GM18861 (cell line): ENCODE measurements at regions not wholly inside any gene's neighbourhood (a gene's known extent, or its start where the extent isn't known, plus 50 kb on each side); places are given as distances from the start of the nearest gene placed in this dataset.

Source experiments
- ATAC-seq: cut with Tn5 transposase; IDR thresholded peaks from one replicate; pipeline ENCODE4 v1.9.1; 2021; ENCODE audit not compliant: unreplicated experiment

DNA sequence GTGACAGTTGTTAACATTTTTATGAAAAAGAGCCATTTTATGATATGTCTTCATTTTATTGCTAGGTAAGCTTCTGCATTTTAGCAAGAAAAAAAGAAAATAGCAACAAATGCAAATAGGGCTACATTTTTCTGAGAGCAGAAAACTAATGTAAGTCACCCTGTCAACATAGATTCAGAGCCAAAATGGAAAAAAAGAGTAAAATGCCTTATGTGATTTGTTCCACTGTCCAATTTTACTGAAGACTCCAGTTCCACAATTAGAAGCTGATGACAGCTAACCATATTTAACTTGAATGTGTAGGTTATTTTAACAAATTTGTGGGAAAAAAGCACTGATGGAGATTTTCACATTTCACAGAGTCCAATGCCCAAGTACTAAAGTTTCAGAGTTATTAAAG, 772.3 kb downstream of the FAT4 start:
- ATAC-seq: no peak

DNA sequence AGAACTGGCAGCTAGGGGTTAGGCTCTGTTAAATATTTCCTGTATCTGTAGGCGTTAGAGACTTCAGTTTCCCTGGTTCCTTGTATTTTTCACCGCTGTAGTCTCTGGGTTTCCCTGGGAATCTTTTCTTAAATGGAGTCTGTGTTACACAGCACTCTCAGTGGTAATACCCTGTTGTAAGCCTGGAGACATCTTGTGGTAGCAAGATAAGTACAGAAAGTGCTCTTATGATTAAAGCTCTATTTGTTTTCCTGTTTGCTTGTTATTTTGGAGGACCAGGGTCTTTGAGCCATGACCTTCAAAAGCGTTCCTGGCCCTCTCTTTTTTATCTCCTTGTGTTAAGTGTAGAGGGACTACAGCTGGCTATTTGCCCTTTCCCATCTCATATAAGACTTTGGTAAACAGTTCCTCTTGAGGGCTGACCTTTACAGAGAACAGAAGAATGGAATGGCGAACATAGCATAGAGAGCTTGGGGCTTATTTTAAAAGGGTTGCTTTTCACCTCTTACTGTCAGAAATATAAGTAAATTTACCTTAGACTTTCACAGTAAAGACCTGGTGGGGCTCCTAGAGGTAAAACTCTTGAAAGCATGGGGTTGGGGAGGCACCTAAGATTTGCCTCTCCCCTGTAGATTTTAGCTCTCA, 782.5 kb downstream of the FAT4 start:
- no peak for ATAC-seq

DNA sequence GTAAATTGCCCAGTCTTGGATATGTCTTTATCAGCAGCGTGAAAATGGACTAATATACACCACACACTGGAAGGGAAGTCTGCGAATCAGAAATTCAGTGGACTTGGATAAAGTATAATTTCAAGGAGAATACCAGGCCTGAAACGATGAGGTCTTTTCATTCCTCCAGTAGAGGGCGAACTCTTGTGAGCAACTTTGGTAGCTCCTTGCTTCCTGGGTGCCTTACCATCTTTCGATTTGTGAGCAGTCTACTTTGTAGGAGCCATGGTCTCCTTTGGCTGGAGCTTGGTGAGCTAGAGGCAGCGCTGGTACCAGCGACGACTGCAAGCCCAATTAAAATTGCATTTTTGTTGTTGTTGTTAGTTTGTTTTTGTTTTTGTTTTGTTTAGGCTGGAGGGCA, 791.9 kb downstream of the FAT4 start:
- ATAC-seq: no peak

DNA sequence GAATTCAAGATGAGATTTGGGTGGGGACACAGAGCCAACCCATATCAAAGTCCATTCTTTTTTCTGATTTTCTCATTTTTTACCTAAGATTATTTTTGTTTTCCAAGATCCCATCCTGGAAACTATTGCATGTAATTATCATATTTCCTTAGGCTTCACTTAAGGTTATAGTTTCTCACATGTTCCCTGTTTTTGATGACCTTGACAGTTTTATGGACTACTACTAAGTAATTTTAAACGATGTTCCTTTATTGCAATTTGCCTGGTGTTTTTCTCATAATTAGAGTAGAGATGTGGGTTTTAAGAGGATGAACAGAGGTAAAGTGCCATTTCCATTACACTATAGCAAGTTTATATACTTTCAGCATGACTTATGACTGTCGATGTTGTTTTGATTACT, 795.1 kb downstream of the FAT4 start:
- ATAC-seq: no peak

DNA sequence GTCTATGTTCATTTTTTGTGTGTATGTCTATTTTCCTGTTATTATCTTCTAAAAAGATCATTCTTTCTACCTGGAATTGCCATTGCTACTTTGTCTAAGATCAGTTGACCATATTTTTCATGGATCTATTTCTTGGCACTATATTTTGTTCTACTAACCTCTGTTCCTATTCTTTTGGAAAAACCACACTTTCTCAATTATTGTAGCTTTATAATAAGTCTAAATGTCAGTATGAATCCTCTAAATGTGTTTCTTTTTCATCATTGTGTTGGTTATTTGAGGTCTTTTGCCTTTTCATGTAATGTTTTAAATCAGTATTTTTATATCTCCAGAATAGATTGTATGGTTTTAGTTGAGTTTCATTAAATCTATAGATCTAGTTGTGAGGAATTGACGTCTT, 798.3 kb downstream of the FAT4 start:
- no peak for ATAC-seq

DNA sequence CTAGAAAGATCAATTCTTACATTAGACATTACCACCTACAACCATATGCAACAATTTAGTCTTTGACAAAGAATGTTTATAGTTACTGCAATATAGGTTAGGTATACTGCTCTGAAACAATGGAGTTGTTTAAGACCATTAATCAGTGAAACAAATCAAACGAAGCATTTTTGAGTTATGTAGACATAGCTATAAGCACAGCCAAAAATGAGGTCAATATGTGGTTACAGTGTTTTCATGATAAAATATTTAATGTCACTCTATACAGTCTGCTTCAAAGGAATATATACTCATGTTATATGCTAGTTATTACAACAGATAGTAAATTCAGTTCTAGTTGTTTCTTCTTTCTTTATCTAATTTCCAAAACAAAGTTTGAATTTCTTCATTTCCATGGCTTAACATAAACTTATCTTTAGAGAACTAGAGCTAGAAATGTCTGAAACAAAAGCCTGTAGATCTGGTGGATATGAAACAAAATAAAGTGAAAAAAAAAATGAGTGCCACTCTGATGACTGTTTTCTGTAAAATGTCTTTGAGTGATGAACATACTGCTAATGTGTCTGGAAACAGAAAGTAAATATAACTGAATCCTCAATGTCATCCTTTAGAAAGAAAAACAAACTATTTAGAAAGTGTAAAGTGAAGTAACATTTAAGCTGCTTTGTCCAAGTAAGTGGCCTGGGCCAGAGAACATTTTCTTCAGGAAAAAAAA, 809.0 kb downstream of the FAT4 start:
- no peak for ATAC-seq

DNA sequence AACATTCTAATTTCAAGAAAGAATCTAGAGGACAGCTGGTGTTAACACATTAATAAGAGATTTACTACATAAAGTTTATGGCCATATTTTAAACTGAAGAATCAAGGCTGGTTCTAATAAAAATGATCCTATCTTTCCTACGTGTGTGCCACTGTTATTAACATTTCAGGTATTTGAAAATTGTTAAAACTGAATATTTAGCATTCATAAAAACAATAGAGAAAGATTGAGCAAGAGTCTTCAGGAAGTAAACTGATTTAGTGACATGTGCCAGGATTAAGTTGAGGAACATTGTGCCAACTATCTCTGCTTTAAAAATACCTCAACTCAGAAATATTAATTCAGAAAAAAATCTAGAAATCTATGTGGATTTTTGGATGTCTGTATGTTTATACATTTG, 810.1 kb downstream of the FAT4 start:
- ATAC-seq: no peak

DNA sequence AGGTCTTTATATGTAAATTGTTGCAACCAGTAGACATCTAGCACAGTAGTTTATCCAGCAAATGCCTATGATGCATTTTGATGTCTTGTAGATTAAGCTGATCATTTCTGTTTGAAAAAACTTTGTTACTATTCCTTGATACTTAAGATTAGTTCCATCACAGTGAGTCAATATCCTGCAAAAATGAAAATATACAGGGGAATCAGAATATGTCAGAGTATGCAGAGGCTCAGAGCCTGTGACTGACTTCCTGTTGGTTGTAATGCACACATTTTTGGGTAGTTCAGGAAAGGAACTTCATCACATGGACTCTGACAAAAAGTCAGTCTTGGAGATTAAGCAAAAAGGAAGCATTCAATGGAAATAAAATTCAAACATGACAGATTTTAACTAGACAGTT, 815.5 kb downstream of the FAT4 start:
- ATAC-seq: no peak

DNA sequence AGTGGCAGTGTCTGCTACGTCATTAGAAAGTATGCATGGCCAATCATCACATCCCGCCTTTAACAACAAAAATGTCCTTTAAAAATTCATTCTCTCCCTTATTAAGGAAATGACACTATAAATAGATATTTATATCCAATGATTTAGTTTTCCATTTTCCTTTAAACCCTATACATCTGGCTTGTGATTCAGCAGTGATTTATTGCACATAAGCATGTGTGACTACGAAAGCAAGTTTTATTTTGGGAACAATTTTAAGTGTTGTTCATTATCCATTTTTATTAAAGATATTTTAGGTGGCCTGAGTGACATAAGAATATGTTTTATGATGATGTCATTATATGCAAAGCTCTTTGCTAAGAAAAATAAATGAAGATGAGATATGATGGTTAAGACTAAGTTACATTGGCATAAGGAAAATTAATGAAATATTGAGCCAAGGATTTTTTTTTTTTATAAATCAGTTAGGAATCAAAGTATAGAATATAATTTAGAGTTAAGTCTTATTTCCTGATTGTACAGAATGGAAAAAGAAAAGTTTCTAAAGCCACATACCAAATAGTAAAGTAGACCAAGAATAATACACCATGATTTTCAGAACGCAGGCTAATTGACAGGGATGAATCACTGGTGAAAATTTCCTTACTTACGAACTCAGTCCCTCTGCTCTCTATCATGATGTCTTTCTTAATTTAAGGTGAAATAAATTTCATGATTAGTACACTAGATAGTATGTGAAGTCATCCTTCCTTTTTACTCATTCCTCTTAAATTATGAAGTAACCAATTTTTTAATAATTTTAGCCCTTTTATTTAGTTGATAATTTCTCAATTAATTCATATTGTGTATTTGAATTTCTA, 822.4 kb downstream of the FAT4 start:
- ATAC-seq: no peak

DNA sequence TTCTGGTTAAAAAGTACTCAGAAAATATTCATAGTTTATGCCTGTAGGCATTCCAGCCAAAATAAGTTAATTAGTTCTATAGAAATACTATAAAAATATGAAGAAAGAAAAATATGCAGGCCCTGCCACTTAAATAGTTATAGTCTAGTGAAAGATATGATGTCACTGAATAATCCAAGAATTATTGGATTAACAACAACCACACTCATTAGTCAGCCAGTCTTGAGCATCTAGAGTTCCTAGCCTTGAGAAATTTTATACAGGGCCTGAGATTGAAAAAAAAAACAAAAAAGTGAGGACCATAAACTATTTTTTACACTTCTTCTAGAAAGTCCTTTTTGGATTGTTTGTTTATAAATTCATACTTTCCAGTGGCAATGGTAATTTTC, 823.0 kb downstream of the FAT4 start:
- ATAC-seq: no peak

DNA sequence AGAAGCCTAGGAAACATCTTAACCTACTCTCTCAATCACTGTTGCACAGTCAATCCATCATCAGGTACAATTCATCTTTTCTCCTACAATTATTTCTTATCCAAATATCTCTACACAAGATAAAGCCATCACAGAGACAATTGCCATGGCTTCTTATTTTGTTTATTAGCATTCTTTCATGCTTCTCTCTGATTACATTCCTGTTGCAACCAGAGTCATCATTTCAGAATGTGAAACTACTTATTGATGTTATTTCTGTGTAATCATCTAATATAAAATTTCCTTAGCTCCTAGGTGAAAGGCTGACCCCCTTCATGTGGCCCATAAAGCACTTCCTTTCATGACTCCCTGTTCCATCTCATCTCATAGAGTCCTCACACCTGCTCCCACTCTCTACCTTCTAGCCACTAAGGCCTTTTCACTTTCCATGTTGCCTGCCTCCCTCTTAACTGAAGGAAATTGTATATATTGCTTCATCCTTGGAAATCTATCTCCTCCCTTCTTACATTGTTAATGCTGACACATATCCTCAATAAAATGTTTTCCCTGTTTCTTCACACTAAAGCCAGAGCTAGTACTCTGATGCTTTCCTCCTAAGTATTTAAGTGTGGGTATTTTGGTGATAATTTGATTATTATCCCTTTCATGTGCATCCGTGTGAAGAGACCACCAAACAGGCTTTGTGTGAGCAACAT, 829.9 kb downstream of the FAT4 start:
- no peak for ATAC-seq

DNA sequence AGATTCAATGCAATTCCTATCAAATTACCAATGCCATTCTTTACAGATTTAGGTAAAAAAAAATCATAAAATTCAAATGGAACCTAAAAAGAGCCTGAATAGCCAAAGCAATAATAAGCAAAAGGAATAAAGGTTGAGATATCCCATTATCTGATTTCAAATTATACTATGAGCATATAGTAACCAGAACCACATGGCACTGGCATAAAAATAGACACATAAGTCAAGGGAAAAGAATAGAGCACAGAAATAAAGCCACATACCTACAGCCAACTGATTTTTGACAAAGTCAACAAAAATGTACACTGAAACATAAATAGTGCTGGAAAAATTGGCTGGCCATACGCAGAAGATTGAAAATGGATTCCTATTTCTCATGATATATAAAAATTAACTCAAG, 853.7 kb downstream of the FAT4 start:
- ATAC-seq: no peak

DNA sequence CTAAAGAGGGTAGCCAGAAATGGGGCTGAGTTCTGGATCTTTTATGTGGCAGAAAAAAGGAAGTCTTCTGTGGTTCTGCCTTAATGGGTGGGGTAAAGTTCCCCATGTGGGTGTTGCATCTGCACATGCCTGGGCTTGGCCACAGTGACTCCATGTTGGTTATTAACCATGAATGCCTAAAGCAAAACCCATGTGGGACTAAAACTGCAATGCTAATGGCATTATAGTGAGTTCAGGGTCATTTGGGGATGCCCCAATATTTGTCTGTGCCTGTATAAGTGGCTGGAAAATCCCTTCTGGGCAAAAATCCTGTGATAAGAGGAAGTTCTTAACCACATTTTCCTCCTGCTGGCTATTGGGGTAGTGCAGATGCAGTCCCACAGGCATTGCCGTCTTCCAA, 857.4 kb downstream of the FAT4 start:
- peak; percentile 60 for ATAC-seq

DNA sequence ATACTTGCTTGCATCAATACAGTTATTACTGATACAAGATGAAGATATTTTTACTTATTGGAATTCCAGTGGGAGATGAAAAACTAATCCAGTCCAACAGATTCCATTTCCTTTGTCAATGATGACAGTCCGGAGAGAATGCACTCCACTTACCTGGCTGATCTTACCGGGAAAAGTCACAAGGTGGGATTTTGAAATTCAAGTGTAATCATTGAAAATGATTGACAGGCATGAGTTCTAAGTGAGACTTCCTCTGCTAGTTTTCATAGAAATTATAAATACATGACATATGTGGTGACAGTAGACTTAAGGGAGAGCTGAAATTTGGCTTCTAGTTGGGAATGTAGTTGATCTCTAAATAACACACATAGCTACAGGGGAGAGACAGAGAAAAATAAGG, 859.9 kb downstream of the FAT4 start:
- ATAC-seq: no peak

DNA sequence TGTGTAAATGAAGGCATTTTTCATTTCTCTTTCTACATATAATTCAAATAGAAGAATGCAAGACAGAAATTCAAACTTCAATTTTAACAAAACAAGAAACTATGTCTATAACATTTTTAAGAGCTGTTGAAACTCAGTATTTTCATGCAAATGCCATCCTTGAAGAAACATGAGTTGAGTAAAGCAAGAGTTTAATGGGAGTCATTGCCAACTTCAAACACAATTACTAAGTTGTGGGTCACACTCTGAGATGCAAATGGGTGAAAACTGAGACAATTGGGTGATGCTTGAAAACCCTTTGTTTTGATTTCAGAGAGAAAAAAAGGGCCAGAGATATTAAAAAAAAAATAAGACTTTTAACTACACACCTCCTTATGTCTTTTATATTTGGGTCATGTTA, 865.9 kb downstream of the FAT4 start:
- no peak for ATAC-seq

DNA sequence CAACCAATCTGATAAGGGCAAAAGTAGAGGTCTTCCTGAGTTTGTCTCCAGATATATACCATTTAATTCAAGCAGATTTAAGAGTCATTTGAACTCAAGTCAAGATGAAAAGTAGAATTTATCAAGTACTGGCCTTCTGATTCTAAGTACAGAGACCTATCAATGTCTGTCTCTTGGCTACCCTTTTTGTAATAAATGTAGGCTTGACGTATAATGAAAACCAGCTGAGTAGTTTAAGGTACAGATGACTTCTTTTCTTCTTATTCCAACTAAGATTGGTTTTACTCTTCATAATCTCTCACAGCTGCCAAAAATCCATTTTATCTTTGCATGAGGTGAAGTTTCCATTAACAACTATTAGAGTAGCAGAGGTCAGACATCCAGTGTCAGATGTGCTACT, 867.6 kb downstream of the FAT4 start:
- no peak for ATAC-seq

DNA sequence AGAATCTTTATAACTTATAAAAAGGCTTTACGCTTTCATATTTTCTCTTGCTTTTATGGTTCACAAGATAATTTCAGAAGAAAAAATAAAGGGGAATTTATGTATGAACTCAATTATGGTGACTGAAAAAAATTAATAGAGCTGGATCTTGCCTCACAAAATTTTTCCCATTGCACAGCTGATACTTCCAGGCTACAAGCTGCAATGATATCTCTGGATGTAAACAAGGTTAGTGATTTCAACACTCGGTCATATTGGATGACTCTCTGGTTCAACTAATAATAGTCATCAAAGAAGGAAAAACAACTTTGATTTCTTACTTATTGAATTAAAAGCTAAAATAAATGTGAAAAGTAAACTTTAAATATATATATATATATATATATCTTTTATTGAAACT, 868.0 kb downstream of the FAT4 start:
- ATAC-seq: no peak

DNA sequence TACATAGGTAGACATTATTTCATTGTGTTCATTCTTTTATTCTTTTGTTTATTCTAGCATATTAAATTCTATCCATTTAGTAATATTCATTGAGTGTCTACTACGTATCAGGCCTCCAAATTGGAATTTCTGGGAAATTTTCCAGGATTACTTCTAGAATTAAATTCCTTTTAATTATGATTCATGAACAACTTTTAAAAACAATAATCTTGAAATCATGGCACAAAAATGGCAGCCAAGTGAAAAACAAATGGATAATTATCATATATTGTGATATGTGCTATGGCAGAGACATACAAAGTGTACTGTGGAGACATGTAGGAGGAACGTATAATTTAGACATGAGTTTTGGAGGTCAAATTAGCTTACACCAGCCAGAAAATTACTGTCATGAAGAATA, 868.5 kb downstream of the FAT4 start:
- no peak for ATAC-seq

DNA sequence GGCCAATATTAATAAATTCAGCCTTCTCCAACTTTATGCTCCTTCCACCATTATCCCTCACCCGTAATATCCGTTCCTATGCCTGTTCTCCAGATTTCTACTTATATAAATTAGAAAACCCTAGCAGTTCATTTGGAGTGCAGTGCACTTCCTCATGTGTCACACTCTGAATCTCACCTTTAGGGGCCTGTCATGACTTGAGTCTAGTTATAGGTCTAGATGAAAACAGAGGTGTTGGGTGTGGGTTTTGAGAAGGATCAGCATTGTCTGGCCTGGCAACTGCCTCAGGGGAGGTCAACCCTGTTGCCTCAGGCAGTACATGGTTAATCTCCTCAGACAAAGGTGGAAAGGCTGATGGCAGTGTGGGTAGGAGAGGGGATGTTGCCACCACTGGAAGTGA, 876.8 kb downstream of the FAT4 start:
- ATAC-seq: no peak

DNA sequence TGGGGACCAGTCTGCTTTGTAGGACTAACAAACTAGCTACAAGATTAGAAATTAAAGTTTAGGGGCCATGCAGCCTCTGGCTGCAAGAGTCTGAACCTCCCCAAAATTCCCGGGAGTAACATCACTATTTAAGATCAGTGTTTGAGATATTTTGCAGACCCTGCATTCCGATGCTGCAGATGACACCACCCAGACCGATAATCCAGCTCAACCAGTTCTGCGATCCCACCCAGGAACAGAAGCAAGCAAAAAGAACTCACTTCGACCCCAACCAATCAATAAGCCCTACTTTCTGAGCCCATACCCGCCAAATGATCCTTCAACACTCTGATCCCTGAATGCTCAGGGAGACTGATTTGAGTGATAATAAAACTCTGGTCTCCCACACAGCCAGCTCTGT, 877.8 kb downstream of the FAT4 start:
- ATAC-seq: no peak
